ENCODE measurements at regions not wholly inside any gene's neighbourhood (a gene's known extent, or its start where the extent isn't known, plus 50 kb on each side); places are given as distances from the start of the nearest gene placed in this dataset.
A peak's percentile ranks its signal among the peaks of the same experiment; 100 is the strongest.

DNA sequence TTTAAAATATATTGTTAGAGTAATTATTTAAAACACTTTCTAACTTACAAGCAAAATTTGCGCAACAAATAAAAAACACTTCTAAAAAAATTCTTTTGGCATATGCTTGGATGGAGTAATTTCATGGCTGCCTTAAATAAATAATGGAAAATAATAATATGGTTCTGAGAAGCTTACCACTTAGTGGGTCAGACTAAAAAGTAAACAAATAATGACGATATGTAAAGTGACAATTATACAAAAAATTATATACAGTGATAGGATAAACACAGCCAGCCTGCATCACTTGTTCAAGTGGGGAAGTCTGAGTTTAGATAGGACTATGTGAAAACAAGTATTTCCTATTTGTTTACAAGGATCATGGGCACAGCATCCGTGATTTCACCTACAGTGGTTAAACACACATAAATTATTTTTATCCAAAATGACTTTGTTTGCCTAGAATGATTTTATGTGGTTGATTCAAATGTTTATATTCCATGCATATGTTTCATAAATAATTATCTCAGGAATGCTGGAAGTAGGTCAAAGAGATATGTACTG lies 141.7 kb upstream of the SEMA3D start:
- no peak for DNase-seq (ENCODE audit: low spot score in 2 of 2, unreplicated experiment in 2 of 2)
- peaks cover 5% of the 10 kb centered on the region for H3K9me3 Mint-ChIP-seq
- no peaks in the 10 kb centered on the region for H3K27me3 Mint-ChIP-seq (ENCODE audit: low read depth)
- H3K27ac Mint-ChIP-seq = no peak overlapping the region
- no peaks in the 10 kb centered on the region for H3K36me3 Mint-ChIP-seq
- TF ChIP-seq, protein P1, sequence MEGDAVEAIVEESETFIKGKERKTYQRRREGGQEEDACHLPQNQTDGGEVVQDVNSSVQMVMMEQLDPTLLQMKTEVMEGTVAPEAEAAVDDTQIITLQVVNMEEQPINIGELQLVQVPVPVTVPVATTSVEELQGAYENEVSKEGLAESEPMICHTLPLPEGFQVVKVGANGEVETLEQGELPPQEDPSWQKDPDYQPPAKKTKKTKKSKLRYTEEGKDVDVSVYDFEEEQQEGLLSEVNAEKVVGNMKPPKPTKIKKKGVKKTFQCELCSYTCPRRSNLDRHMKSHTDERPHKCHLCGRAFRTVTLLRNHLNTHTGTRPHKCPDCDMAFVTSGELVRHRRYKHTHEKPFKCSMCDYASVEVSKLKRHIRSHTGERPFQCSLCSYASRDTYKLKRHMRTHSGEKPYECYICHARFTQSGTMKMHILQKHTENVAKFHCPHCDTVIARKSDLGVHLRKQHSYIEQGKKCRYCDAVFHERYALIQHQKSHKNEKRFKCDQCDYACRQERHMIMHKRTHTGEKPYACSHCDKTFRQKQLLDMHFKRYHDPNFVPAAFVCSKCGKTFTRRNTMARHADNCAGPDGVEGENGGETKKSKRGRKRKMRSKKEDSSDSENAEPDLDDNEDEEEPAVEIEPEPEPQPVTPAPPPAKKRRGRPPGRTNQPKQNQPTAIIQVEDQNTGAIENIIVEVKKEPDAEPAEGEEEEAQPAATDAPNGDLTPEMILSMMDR (IDR thresholded peaks at IDR 0.05; ENCODE audit: unreplicated experiment) = no peak
- peaks cover 16% of the 10 kb centered on the region for H3K4me1 Mint-ChIP-seq
- H3K4me3 Mint-ChIP-seq = no peak overlapping the region

DNA sequence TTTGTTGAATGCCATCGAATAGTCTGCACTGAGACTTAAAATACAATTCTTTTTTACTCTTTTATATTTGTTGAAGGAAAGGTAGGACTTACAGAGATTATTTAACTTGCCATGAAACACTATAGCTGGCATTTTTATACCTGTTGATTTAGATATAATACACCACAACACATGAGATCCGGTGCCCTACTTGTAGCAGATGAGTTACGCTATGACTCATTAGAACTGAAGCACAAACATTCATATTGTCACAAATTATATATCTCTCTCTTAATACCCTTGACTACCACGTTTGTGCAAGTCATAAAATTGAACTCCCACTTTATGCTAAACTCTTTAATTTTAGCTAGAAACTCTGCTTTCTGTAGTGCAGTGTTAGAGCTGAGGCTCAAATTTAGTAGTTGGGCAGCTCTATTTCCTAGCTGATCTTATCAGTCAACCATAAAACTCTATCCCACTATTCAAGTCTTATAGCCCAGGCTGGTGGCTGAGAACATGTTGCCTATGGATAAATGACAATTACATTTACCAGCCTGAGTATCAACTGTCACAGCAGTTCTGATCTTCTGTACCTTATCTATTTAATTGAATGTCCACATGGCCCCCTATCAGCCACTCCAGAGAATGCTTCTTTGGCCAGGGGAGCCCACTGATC lies 137.4 kb upstream of the SEMA3D start:
- Mint-ChIP-seq H3K36me3 (no peaks in the 10 kb centered on the region), H3K9me3 (peaks cover 5% of the 10 kb centered on the region), H3K27ac (peak overlapping the region; percentile 58), H3K4me1 (peaks cover 54% of the 10 kb centered on the region), H3K27me3 (ENCODE audit: low read depth) (no peaks in the 10 kb centered on the region), H3K4me3 (no peak overlapping the region)
- TF ChIP-seq, protein P1 (IDR thresholded peaks at IDR 0.05; ENCODE audit: unreplicated experiment) = no peak
- no peak for DNase-seq (ENCODE audit: low spot score in 2 of 2, unreplicated experiment in 2 of 2)

DNA sequence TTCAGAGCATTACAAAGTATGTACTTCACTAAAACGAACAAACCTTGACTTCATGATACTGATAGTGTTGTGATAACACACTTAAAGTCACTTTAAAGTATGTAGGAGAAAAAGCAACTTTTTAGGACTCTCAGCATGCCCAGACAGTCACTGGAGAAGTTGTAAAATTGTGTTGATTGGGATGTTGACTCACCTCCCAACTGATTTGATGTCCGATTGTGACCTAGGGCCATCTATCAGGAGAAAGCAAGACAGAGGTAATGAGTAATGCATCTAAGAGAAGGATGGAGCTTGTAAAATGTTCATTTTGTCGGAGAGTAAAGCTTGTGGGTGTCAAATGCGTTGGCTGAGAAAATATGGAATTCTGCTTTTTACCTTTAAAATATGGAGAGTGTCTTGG lies 135.4 kb upstream of the SEMA3D start:
- Mint-ChIP-seq H3K4me3 (no peak overlapping the region), H3K36me3 (no peaks in the 10 kb centered on the region), H3K27ac (peak overlapping the region; percentile 76), H3K27me3 (ENCODE audit: low read depth) (no peaks in the 10 kb centered on the region), H3K9me3 (peaks cover 5% of the 10 kb centered on the region), H3K4me1 (peaks cover 70% of the 10 kb centered on the region)
- TF ChIP-seq, protein P1 (IDR thresholded peaks at IDR 0.05; ENCODE audit: unreplicated experiment) = no peak
- no peak for DNase-seq (ENCODE audit: low spot score in 2 of 2, unreplicated experiment in 2 of 2)

DNA sequence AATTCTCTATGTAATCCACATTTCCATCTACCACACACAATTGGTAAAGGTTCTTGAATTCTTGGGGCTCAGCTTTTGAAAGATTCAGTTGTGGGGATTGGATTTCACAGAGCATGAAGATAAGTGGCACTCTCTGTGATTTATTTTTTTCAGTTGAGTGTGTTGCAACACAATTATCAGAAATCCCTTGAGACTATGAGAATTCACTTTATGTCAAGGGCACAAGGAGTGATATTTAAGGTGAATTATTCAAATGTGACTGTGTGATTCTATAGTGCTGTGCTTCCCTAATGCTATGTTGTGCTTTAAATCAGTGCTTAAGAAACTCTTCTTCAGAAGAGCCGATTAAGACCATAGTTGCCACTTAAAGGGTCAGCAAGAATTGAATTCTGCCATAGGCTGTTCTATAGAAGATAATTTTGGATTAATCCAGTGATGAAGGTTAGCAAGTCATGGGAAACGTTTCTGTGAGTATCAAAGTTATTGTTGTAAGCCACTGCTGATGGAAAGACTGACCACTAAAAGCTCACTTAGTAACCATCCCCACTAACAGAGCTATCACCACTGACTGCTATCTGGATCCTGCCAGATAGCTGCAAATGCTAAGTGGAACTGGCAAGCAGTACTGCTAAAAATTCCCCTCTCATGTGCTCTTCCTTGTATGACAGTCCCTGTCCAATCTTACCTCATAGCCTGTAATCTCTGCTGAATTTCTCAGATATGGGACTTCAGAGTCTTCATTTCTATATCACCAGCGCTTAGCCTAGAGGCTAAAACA lies 134.0 kb upstream of the SEMA3D start:
- Mint-ChIP-seq H3K4me1 (peaks cover 77% of the 10 kb centered on the region), H3K4me3 (no peak overlapping the region), H3K9me3 (no peaks in the 10 kb centered on the region), H3K36me3 (no peaks in the 10 kb centered on the region), H3K27me3 (ENCODE audit: low read depth) (no peaks in the 10 kb centered on the region), H3K27ac (peak overlapping the region; percentile 76)
- DNase-seq (ENCODE audit: low spot score in 2 of 2, unreplicated experiment in 2 of 2) = no peak
- TF ChIP-seq, protein P1 (IDR thresholded peaks at IDR 0.05; ENCODE audit: unreplicated experiment) = no peak

DNA sequence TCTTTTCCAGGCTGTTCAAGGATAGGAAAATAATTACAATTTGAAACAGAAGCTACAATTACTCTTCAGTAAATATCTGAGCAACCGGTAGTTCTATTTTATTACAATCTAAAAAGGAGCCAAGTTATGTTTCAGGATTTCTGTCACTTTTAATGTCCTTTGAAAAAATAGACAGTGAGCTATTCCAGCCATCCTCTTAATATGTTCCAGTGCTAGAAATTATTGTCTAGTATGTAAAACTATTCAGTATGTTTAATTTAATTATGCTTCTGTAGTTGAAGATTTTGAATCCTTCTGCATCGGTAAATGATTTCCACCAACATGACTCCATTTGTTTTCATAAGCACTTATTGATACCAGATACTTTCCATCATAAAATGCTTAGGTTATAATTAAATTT lies 129.6 kb upstream of the SEMA3D start:
- TF ChIP-seq, protein P1 (IDR thresholded peaks at IDR 0.05; ENCODE audit: unreplicated experiment) = no peak
- Mint-ChIP-seq H3K4me3 (no peak overlapping the region), H3K36me3 (no peaks in the 10 kb centered on the region), H3K4me1 (peaks cover 48% of the 10 kb centered on the region), H3K9me3 (no peaks in the 10 kb centered on the region), H3K27ac (no peak overlapping the region), H3K27me3 (ENCODE audit: low read depth) (no peaks in the 10 kb centered on the region)
- no peak for DNase-seq (ENCODE audit: low spot score in 2 of 2, unreplicated experiment in 2 of 2)
